ENCODE measurements at regions not wholly inside any gene's neighbourhood (a gene's known extent, or its start where the extent isn't known, plus 50 kb on each side); places are given as distances from the start of the nearest gene placed in this dataset.

DNA sequence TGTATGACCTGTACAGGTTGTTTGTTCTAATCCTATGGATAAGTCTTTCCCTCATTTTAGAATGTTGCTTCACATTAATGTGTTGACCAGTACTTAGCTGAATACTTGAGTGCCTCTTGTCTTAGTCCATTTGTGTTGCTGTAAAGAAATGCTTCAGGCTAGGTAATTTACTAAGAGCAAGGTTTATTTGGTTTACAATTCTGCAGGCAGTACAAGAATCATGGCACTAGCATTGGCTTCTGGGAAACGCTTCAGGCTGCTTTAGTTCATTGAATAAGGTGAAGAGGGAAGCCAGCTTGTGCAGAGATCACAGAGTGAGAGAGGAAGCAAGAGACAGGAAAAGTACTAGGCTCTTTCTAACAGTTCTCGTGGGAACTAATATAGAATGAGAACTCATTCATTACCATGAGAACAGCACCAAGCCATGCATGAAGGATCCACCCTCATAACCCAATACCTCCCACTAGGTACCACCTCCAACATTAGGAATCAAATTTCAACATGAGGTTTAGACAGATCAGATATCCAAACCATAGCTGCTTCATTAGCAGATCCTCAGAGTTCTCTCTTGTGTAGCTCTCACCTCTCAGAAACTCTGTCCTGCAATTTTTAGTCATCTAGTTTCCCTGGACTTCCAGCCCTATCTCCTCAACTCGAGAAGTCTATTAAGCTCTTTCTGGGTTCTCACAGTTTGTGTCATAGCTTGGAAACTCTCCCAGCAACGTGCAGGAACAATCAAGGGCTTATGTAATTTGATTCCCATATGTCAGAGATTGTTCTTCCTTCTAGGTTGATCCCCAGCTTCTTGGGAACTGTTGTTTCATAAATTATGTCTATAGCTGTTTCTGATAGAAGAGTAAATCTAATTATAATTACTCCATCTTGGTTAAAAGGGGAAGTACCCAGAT lies 2082.3 kb upstream of the CELF4 start:
- Histone ChIP-seq H3K36me3 (ENCODE audit: control insufficient read depth, insufficient read depth, low read length) (no peaks in the 10 kb centered on the region), H3K4me3 (ENCODE audit: low read depth, low read length) (no peak overlapping the region), H3K27me3 (ENCODE audit: control insufficient read depth, insufficient read depth, low read length) (no peaks in the 10 kb centered on the region)
- peak; percentile 37 for DNase-seq (ENCODE audit: low read depth)
- TF ChIP-seq, protein P1, sequence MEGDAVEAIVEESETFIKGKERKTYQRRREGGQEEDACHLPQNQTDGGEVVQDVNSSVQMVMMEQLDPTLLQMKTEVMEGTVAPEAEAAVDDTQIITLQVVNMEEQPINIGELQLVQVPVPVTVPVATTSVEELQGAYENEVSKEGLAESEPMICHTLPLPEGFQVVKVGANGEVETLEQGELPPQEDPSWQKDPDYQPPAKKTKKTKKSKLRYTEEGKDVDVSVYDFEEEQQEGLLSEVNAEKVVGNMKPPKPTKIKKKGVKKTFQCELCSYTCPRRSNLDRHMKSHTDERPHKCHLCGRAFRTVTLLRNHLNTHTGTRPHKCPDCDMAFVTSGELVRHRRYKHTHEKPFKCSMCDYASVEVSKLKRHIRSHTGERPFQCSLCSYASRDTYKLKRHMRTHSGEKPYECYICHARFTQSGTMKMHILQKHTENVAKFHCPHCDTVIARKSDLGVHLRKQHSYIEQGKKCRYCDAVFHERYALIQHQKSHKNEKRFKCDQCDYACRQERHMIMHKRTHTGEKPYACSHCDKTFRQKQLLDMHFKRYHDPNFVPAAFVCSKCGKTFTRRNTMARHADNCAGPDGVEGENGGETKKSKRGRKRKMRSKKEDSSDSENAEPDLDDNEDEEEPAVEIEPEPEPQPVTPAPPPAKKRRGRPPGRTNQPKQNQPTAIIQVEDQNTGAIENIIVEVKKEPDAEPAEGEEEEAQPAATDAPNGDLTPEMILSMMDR (IDR thresholded peaks at IDR 0.05; ENCODE audit: insufficient read depth, low read length, poor library complexity, severe bottlenecking): no peak

DNA sequence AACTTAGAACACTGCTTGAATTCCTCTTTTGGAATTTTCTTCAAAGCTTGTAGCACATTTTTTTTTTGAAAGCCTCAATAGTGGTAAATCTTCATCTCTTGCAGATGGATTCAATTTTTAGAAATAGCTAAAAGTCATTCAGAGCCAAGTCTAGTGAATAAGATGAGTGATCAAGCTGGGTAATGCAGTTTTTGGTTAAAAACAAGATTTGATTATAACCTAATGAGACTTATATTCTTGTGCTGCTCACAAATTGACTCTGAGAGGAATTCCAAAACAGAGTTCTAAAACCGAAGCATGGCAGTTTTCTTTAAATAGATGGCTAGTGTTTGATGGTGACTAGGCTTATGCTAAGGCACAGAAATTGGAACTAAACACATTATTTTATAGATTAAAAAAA lies 2072.6 kb upstream of the CELF4 start:
- Histone ChIP-seq H3K27me3 (ENCODE audit: control insufficient read depth, insufficient read depth, low read length) (no peaks in the 10 kb centered on the region), H3K36me3 (ENCODE audit: control insufficient read depth, insufficient read depth, low read length) (no peaks in the 10 kb centered on the region), H3K4me3 (ENCODE audit: low read depth, low read length) (no peak overlapping the region)
- no peak for DNase-seq (ENCODE audit: low read depth)
- TF ChIP-seq, protein P1 (IDR thresholded peaks at IDR 0.05; ENCODE audit: insufficient read depth, low read length, poor library complexity, severe bottlenecking): no peak

DNA sequence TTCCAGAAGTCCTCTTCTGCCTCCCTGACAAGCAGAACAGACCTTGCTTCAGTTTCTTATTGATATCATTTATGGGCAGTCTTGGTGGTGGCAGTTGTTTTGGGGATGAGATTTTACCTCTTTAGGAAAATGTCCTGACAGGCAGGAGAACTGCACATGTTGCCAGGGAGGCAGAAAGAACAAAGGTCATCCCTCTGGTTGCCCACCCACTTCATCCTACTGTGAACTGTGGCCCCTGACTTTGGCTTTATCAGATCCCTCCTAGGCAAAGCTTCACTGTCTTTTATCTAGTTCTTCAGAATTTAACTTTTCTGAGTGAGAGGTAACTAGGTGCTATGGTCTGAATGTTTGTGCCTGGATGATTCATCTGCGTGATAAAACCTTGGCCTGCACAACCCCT lies 2071.3 kb upstream of the CELF4 start:
- Histone ChIP-seq H3K4me3 (ENCODE audit: low read depth, low read length) (no peak overlapping the region), H3K27me3 (ENCODE audit: control insufficient read depth, insufficient read depth, low read length) (no peaks in the 10 kb centered on the region), H3K36me3 (ENCODE audit: control insufficient read depth, insufficient read depth, low read length) (no peaks in the 10 kb centered on the region)
- TF ChIP-seq, protein P1 (IDR thresholded peaks at IDR 0.05; ENCODE audit: insufficient read depth, low read length, poor library complexity, severe bottlenecking): no peak
- no peak for DNase-seq (ENCODE audit: low read depth)

DNA sequence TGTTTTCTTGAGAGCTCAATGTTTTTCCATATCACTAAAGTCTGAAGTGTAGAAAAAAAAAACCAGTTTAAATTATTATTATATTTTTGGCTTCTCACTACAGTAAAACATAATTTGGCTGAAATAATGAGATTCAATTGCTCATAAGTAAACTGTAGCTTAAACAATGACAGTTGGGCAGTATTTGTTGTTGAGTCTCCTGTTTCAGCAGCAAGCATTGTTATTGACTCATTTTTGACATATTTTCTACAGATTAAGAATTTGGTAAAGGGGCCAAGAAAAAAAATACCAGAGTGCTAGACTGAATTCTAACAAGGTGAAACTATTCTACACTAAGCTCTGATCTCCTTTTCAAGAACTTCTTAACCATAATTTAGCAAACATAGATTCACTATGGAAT lies 2070.4 kb upstream of the CELF4 start:
- H3K36me3 ChIP-seq (ENCODE audit: control insufficient read depth, insufficient read depth, low read length): no peaks in the 10 kb centered on the region
- H3K4me3 ChIP-seq (ENCODE audit: low read depth, low read length): no peak overlapping the region
- TF ChIP-seq, protein P1 (IDR thresholded peaks at IDR 0.05; ENCODE audit: insufficient read depth, low read length, poor library complexity, severe bottlenecking): no peak
- no peak for DNase-seq (ENCODE audit: low read depth)
- no peaks in the 10 kb centered on the region for H3K27me3 ChIP-seq (ENCODE audit: control insufficient read depth, insufficient read depth, low read length)

DNA sequence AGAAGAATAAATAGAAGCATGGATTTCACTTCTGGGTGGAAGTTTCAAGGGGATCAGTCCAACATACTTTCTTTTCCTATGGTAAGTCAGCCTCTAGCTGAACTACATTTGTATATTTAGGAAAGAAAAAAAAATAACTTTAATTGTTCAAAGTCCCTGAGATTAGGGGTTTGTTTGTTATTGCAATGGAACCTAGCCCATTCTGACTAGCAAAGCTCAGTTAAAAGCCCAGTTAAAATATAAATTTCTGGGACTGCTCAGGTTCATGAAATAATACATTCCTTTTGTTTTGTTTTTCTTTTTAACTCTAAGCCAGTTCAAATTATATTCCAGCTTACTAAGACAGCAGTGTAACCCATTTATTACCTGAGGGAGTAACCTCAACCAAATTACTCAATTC lies 2069.6 kb upstream of the CELF4 start:
- TF ChIP-seq, protein P1 (IDR thresholded peaks at IDR 0.05; ENCODE audit: insufficient read depth, low read length, poor library complexity, severe bottlenecking): no peak
- Histone ChIP-seq H3K4me3 (ENCODE audit: low read depth, low read length) (no peak overlapping the region), H3K36me3 (ENCODE audit: control insufficient read depth, insufficient read depth, low read length) (no peaks in the 10 kb centered on the region), H3K27me3 (ENCODE audit: control insufficient read depth, insufficient read depth, low read length) (no peaks in the 10 kb centered on the region)
- no peak for DNase-seq (ENCODE audit: low read depth)

DNA sequence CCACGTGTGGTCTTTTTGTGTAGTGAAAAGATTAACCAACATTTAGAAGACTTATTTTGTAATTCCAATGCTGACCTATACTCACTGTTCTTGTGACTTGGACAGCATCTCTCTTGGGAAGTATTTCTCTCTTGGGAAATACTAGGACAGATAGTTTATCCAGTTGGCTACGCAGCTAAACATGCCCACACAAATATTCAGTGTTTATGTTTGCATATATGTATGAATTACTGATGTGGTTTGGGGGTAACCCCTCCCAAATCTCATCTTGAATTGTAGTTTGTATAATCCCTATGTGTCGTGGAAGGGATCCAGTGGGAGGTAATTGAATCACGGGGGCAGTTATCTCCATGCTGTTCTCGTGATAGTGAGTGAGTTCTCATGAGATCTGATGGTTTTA lies 2062.3 kb upstream of the CELF4 start:
- Histone ChIP-seq H3K4me3 (ENCODE audit: low read depth, low read length) (no peak overlapping the region), H3K27me3 (ENCODE audit: control insufficient read depth, insufficient read depth, low read length) (no peaks in the 10 kb centered on the region), H3K36me3 (ENCODE audit: control insufficient read depth, insufficient read depth, low read length) (no peaks in the 10 kb centered on the region)
- TF ChIP-seq, protein P1 (IDR thresholded peaks at IDR 0.05; ENCODE audit: insufficient read depth, low read length, poor library complexity, severe bottlenecking): no peak
- DNase-seq (ENCODE audit: low read depth): no peak

All from kidney epithelial cell (primary cell).